A204.1 (cell line): ENCODE measurements at regions not wholly inside any gene's neighbourhood (a gene's known extent, or its start where the extent isn't known, plus 50 kb on each side); places are given as distances from the start of the nearest gene placed in this dataset.

Experiments
- FAIRE-seq: peaks from 2 replicates; lab custom pipeline; 2012; peaks lifted over from hg19 to GRCh38; lab: Jason Lieb, UNC

DNA sequence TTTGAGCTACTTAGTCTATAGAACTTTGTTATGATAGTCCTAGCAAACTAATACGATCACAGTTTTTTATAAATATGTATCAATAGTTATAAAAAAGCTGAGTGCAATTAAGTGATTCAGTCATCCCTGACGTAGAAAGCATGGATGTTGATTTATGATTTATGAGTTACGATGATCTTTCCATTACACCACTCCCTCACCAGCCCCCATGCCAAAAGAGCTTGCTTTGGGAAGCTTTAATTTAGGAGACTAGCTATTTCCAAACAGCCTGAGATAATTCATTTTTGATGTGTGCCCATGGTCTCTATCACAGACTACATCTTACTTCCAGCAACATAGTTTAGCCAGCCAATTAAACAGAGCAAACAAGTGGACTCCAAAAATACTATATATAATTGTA is 256.8 kb downstream of the GABRG2 start:
- no peak for FAIRE-seq

DNA sequence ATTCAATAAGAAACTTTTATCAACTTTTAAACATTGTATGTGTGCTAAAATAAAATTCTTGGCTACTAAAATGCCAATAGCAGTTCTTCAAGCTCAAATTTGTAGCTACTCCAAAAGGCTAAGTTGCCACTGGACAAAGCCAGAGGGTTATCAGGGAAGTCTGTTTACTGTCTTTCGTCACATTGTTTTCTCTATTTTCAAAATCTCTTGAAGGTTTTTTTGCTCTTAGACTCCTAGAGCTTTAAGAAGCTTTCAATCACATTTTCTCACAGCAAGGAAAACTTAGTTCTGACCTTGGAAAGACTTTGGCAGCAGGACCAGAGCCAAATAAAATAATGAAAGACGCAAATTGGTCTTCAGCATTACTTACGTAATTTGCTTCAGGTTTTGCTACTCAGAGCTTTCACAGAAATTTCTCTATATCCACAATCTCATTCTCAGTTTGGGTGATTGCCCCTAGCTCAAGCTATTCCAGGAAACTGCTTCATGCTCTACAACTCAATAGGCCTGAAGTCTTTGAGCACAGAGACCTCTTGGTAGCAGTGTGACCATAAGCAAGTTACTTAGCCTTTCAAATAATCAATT is 257.7 kb downstream of the GABRG2 start:
- no peak for FAIRE-seq

DNA sequence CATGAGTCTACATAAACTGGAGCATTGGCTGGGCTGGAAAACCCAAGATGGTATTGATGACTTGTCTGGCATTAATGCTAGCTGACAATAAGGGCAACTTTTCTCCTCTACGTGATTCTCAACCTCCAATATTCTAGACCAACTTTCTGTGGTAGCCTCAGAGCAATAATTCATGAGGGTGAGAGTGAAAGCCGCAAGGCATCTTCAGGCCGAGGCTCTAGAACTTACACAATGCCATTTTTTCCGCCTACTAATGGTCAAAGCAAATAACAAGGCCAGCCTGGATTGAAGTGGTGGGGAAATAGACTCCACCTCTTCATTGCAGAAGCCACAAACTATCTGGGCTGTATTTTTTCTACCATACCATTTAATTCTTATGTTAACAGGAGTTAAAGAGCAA is 267.4 kb downstream of the GABRG2 start:
- FAIRE-seq, result no peak

DNA sequence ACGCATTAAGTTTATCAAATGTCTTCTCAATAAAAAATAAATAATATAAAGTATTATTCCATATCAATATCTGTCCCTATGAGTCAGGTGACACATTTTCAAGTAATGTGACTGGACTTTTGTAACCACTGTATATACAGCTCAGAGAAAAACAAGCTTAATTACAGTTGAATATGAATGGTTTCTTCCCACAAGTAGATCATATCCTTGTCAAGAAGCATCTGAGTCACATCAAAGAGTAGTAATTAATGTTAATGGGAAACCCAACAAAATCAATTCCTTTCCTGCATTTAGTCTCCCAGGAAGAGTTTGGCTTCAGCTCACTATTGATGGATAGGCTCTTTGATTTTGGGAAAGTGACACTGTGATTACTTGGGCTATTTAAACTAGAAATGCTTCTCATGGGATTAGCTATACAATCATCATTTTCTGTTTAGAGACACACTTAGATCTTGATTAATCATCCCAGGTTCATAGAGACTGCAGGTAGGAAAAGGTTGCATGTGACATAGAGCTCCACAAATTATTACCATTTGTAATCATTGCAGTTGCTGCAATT is 292.9 kb downstream of the GABRG2 start:
- FAIRE-seq, result no peak

DNA sequence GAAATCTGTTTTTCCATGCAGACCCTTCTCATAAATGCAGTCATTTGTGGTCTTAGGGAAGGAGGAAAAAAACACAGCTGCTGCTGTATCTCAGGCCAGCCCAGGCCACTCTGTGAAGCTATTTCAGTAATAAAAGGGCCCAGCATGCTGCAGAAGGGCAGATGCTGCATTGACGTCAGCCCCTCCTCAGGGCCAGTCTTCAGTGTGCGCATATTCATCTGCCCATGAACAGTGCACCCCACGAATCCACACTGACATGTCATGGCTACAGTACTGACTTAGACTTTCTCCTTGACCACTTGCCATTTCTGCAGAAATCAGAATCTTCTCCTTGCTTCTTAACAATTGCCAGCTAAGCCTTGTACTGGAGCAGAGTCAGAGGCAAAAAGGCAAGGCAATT is 304.7 kb downstream of the GABRG2 start:
- FAIRE-seq, result no peak

DNA sequence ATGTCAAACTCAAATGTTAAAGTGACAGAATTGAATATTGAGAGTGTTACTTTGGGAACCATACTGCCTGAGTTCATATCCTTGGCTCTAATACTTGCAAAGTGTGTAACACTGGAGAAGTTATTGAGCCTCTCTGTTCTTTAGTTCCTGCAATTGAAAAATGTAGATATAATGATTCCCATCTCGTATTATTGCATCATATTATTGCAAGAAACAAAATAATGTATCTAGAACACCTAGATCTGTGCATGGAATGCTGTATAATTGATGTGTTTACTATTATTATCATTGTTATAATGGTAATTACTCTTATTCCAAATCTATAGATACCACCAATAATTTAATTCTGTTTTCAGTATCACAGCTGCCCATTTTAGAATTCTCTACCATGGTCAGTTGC is 310.3 kb downstream of the GABRG2 start:
- FAIRE-seq, result no peak

DNA sequence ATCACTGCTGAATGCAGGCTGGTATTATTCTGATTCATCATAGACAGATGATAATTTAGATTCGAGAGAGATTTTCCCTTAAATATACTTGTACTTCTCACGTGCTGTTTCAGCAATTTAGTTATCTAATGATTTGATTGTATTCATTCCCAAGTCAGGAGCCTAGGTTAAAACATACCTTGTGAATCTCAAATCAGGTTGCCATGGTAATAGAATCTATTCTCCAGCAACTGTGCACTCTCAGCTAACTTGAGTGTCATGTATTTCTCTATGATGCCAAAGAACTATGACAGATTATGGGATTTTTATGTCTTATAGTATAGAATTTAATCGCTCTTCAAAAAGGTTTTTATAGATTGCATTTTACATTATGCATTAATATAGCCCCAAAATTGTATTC is 315.3 kb downstream of the GABRG2 start:
- FAIRE-seq, result no peak

DNA sequence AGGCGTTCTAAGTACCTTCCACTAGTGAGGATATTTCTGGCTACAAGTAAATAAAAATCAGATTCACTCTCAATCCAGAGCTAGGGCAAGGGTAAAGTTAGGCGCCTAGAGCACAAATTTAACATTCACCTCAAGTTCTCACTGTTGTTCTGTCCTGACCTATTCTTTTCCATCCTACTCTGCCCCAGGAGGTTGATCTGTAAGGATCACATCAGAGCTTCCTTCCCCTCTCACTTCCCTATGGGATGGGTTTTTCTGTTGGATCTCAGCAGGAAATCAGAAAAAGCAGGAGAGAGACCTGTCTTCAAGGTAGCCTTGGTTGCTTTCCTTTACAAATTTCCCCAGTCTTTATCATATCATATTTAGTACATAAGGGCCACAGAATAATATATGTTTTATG is 316.7 kb downstream of the GABRG2 start:
- FAIRE-seq, result no peak

DNA sequence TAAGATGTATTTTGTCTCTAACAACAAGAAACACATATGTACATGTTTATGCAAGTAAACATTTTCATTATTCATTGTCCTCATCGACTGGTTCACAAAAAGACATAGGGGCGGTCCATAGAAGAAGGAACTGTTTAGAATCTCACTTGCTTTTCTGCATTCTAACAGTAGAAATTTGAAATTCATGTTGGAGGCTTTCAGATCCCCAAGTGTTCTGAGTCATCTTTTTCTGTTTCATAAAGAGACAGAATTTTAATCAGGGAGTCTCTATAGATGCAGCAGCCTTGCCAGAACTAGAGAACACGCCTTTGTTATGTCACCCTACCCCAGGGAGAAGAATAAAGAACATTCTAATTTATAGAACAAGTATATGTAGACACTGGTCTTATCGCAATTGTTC is 324.3 kb downstream of the GABRG2 start:
- FAIRE-seq, result no peak

DNA sequence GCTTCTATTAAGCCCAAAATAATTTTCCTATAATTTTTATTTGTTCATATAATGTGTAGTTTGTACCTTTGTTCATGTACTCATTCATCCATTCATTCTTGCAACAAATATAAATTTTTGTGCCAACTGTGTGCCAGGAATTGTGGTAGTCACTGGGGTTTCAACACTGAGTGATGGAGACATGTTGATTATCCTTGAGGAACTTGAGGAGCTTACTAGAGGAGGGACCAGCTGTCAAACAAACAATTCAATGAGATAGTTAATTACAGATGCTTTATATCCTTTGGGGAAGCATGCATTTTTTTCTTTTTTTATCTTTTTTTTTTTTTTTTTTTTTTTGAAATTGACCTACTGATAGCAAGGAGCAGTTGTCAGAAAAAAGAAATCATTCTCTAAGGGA is 324.8 kb downstream of the GABRG2 start:
- FAIRE-seq, result no peak

DNA sequence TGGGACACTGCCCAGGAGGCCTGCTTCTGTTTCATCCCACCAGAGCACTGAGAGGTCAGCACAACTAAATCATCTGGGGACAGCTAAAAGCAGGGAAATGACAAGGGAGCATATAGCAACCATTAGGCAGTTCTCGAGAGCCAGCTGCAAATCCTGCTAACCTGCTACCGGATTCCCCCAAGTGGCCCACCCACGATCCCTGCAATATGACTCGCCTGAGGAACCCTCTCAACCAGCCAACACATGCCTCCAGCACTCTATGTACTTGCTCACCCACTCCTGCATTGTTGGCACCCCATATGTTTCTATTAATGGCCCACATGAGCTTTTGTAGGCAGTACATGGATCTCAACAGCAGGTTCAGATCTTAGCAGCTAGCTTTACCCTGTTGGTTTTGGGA is 326.0 kb downstream of the GABRG2 start:
- no peak for FAIRE-seq

DNA sequence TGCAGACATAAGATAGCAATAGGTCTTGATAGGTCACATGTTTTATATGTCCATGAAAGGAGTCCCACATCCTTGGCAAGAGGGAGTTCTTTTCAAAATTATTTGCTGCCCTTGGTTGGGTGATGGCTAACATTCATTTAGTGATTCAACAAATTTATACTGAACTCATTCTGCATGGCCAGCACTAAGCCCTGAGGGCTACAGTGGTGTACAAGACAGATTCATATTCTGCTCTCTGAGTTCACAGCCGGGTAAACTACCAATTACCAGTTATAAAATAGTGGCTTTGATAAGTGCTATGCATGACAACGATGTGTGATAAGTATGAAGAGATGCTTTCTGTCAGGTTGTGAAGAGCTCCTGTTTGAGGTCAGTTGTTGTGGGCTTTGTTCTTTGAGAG is 340.0 kb downstream of the GABRG2 start:
- FAIRE-seq, result no peak

DNA sequence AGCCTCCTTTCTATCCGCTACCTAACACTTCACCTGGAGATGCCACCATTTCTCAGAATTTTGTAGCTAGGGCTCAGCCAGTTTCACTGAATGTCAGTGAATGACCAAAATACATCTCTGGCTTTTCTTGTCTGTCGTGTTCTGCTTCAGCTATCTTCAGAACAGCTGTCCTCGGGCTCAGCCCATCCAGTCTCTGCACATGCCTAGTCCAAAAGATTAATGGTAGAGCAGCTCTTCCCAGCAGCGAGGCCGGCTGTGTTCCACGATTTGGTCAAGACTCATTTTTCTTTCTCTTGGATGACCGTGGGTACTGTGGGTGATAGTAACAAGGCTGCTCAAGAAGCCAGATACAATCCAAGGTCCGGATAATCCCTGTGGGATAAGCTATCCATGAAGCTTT is 342.8 kb downstream of the GABRG2 start:
- no peak for FAIRE-seq

DNA sequence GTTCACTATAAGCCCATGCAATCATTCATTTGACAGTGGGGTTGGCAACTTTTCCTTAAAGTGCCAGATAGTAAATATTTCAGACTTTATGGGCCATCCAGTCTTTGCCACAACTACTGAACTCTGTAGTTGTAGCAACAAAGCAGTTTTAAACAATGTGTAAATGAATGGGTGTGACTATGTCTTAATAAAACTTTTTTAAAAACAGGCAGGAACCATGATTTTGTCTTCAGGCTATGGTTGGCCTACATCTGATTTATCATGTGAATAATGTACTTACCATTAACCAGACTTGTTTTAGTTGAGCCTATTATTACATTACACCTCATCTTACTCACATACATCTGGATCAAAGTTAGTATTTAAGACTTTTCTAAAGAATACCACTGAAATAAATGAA is 361.6 kb downstream of the GABRG2 start:
- FAIRE-seq, result no peak

DNA sequence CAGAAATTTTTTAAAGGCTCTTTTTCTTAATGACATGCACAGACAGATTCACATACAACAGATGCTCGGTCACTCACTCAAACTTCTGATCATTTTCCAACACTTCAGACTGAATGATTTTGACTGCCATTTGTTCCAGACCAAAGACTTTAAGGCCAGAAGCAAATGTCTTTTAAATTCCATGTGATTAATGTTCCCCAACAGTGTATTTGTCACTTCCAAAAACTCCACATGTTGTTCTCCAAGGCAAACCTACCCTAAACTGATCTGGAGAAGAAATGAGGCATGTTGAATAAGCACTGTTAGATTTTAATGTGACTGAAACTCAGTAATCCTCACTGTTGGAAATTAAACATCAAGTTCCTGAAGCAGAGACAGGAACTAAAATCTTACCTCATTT is 366.7 kb downstream of the GABRG2 start:
- no peak for FAIRE-seq

DNA sequence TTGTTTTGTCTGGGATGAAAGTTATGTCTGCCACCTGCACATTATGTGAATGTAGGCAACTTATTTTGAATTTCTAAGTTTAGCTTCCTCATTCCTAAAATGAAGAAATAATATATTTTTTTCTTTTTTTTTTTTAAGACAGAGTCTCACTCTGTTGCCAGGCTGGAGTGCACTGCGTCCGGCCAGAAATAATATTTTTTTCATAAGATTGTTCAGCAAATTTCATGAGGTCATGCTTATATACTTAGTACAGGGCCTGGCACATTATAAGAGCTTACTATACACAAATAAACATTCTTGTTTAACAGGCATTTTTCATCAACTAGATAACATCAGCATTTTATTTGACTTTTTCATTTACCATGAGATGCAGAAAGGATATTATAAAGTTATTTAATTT is 368.5 kb downstream of the GABRG2 start:
- no peak for FAIRE-seq

DNA sequence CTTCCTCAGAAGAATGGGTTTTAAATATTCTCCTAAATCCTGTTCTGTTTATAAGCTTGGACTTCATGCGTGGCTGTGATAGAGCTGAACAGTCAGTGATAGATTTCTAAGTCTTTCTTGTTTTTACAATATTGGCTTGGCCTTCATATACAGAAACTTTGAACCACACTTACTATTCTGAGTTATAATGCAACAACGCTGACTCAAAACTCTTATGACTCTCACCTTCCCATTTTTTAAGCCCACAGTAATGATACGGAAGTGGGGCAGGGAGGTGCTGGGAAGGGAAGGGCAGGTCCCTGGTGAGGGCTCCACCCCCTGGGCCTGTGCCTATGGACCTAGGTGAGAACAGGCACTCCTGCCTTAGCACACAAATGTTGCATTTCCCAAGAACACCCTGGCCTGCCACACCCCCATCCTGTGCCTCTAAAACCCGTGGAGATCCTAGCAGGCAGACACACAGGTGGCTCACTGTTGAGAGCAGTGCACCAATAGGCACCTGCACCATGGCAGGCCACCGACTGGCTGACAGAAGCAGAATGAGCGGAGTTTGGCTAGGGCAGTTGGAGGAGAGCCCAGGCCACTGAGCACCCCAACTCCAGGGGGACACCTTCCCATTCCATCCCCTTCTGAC is 376.7 kb downstream of the GABRG2 start:
- no peak for FAIRE-seq

DNA sequence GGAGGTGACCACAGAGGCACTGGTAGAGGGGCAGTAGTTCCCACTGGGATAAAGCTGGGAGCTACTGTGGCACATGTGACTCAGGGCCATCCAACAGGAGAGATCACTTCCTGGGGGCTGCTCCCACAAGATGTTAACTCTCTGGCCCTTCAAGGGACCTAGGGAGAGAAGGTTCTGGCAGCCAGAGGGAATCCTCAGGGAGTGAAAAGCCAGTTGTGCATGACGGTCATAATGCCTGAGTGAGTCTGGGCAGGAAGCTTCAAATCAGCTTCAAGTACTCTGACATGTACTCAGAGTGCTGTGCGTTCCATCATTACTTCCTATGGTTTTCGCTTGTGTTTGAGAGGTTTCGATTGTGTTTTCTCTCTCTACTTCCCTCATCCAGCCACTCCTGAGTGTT is 388.5 kb downstream of the GABRG2 start:
- no peak for FAIRE-seq

DNA sequence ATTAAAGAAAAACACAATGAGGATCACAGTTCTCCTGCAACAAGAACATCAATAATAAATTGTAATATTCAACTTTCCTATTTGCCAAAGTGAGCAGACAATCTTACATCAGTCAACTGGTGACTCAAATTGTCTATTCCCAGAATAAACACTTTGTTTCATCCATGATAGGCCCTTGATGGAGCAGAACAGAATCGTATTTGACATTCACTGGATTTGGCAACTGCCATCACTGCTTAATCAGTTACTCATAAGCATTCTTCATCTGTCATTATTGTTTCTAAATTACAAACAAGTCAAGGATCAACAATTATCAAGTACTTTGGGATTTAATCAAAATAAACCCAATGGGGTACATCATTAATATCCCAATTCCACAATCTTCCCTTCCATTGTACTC is 398.4 kb downstream of the GABRG2 start:
- FAIRE-seq, result no peak

DNA sequence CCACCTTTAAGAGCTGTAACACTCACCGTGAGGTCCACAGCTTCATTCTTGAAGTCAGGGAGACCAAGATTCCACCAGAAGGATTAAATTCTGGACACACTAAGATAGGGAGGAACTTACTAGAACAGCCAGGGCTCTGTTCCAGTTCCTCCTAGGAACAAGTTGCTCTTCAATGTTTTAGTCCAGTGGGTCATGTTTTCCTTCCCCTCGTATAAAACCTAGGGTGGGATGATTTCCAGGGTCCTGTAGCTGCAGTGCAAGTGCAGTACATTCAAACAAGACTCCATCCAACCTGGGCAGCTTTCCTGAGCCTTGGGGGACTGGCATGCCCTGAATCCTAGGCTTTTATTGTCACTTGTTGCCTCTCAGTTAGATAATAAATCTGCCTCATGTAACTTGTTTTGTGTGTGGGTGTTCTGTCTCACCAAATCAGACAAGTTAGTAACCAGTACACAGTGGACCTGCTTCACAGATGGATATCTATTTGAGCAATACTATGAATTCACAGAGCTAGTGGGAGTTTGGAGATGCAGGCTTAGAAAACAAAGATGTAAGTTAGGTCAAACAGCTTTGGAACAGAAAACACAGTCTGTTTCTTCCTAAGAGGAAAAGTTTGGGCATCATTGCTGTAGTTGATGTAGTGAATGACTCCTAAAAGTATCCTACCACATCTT is 405.6 kb downstream of the GABRG2 start:
- FAIRE-seq, result no peak

DNA sequence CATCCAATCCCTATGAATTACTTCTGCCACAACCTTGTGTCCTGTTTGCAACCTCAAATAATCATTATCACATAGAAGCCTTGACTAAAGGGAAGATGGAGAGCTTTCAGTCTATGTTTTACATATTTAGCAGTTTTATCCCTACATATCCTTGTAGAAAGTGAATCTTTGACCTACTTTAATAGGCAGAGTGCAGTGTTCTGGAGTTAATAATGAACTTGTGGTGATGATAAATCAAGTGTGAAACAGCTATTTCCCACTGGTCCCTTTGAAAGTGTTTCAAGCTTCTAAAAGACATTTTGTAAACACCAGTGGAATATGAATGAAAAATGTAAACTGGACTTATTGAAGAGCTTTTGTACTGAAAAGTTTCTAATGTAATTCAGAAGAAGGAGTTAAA is 406.7 kb downstream of the GABRG2 start:
- FAIRE-seq, result no peak

DNA sequence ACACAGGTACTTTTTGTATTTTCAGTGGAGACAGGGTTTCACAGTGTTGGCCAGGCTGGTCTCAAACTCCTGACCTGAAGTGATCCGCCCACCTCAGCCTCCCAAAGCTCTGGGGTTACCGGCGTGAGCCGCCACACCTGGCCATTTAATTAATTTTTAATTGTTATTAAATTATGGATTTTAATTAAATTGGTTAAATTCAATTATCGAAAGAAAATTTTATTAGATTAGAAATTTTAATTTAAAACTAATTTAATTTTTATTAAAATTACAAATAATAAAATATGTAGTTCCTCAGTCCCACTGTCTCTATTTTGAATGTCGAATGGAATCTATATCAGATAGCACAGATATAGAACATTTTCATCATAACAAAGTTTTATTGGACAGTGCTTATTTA is 416.5 kb downstream of the GABRG2 start:
- FAIRE-seq, result peak; percentile 25

DNA sequence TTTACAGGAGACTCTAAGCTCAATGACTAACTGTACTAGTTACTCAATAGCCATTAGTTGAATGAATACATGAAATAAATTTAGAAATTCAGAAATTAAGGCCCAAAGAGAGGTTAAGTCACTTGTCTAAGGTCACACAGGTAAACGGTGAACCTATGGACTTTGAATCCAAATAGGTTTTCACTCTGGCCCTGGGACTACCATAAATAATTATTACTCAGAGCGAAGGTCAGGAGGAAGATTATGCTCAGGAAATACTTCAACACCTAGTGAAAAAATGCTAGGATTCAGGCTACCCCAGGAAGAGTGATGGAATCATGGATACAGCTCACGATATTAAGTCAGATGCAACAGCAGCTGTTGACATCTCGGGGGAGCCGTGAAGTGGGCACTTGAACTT is 417.4 kb downstream of the GABRG2 start:
- FAIRE-seq, result no peak
